NCI-H345 (cell line): ENCODE measurements at regions not wholly inside any gene's neighbourhood (a gene's known extent, or its start where the extent isn't known, plus 50 kb on each side); places are given as distances from the start of the nearest gene placed in this dataset.
"Not testable (repeated sequence)": the region's sequence is repeated elsewhere in the genome, so short reads cannot be mapped to it uniquely, and the experiment has no call there.

Experiments
- DNase-seq: peaks from one replicate; lab custom pipeline; 2025; lab: John Stamatoyannopoulos, UW

DNA sequence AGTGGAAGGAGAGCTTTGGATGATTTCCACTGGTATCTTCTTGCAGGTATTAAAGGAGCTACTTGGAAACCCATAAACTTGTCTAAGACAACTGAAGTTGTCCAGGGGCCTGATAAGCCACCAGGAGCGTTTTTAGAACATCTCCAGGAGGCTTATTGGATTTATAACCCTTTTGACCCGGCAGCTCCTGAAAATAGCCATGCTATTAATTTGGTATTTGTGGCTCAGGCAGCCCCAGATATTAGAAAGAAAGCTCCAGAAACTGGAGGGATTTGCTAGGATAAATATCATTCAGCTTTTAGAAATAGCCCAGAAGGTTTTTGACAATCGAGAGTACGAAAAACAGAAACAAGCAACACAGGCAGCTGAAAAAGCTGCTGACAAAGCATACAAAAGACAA, 461.0 kb upstream of the HTR1E start:
- DNase-seq, result no peak

- DNase-seq, result no peak
Measured at GRCh38 chr6:86474081-86474480, 463.2 kb upstream of the HTR1E start.

DNA sequence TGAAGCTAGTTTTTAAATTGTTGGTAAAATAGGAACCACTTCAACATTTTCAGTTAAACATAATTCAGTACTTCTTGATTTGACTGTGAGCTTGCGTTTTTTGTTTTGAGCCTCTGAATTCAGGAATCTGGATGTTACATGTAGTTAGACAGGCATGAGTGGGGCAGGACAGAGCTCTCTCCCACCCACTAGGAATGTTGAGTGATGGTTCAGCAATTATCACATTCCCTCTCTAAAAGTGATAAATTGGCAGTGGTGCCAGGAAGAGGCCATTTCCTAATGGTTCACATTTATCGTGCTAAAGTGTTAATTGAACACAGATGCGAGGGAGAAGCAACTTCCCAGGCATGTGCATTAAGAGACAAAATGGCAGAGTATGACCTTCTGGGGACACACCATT, 465.5 kb upstream of the HTR1E start:
- no peak for DNase-seq

DNA sequence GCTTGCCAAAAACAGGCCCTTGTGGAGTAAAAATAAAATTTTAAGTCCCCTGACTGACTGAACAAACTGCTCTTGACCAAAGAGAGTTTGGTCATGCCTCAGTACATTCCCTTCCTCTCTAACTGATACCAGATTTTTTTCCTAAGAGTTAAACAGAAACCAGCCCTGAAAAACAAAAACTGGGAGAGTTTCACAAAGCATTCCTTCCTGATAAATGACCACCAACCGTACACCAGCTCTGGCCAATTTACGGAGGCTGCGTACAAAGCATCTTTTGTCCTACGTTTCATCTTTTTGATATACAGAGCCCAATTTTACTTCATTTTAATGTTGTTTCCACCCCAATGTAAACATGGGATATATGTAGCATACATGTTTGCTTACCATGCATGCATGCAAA, 477.4 kb upstream of the HTR1E start:
- no peak for DNase-seq

- DNase-seq, result no peak
Measured at GRCh38 chr6:86456821-86457220, 480.5 kb upstream of the HTR1E start.

GRCh38 chr6:86453232-86453631, 484.1 kb upstream of the HTR1E start:
- no peak for DNase-seq

- no peak for DNase-seq
Measured at GRCh38 chr6:86448398-86448797, 488.9 kb upstream of the HTR1E start.

DNA sequence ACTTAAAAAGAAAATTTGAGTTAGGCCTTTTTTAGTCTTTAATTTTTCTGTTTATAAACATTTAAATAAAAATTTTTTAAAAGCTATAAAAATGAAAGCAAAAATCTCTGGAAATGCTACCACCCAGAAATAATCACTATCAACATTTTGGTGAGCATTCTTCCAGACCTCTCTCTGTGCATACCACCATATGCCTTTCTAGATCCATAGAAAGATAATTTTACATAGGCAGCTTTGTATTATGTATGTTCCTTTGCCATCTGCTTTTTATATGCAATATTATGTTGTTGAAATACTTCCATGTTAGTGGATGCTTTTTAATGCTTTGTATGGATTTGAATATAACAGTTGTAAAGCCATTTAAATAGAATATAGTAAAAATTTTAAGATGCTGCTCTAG, 496.7 kb upstream of the HTR1E start:
- DNase-seq, result no peak

DNA sequence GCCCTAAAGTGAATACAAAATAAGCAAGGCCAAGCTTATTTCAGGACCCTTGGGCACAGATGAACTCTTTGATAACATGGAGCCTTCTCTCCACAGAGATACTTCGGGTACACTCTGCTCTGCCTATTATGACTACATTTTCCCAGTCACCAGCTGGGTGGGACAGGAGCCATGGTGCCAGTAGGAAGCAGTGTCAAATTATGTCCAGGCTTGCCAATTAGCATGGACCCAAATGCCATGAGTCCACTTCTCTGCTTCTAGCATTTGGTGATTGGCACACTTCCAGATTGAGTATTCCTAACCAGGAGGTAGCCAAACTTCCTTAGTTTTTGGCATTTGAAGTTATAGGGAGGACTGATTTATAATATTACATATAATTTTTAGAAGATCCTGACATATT, 513.8 kb upstream of the HTR1E start:
- no peak for DNase-seq

- DNase-seq, result no peak
Measured at GRCh38 chr6:86412057-86412456, 525.3 kb upstream of the HTR1E start.

- DNase-seq, result no peak
Measured at GRCh38 chr6:86407128-86407527, 530.2 kb upstream of the HTR1E start.

GRCh38 chr6:86392850-86393249, 544.5 kb upstream of the HTR1E start:
- DNase-seq, result not testable (repeated sequence)

GRCh38 chr6:86380571-86381125, 556.7 kb upstream of the HTR1E start:
- DNase-seq, result no peak

- no peak for DNase-seq
Measured at GRCh38 chr6:86357877-86358276, 579.5 kb upstream of the HTR1E start.

DNA sequence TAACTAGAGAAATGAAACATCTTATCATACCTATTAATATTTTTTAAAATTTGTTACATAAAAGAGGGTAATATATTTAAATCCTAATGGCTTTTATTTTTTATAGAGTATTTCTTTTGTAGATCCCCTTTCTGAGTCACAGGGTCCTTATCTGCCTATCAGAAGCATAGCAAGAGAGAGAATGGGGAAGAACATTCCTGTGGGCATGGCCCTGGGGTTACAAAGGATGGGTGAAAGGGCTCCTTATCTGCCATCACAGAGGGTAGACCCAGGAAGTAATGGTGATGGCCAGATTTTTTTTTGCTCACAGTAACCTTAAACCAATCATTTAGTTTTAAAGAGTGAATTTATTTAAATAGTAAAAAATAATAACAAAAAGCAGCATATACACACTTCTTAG, 582.1 kb upstream of the HTR1E start:
- no peak for DNase-seq

GRCh38 chr6:86331919-86332318, 605.4 kb upstream of the HTR1E start:
- DNase-seq, result no peak

- no peak for DNase-seq
Measured at GRCh38 chr6:86331265-86331840, 606.0 kb upstream of the HTR1E start.

- DNase-seq, result no peak
Measured at GRCh38 chr6:86306210-86306609, 631.1 kb upstream of the HTR1E start.

DNA sequence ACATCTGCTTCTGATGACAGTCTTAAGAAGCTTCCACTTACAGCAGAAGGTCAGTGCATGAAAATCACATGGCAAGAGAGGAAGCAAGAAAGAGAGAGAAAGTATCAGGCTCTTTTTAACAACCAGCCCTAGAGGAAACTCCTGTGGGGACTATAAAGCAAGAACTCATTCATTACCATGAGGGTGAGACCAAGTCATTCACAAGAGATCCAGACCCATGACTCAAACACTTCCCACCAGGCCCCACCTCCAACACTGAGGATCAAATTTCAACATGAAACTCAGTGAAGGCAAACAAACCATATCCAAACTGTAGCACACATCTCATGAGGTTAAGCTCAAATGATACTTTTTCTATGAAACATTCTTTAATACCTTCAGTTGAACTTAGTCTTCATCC, 643.2 kb upstream of the SYNCRIP start:
- no peak for DNase-seq

- DNase-seq, result not testable (repeated sequence)
Measured at GRCh38 chr6:86284809-86285480, 642.3 kb upstream of the SYNCRIP start.

- DNase-seq, result not testable (repeated sequence)
Measured at GRCh38 chr6:86283596-86283995, 640.9 kb upstream of the SYNCRIP start.

DNA sequence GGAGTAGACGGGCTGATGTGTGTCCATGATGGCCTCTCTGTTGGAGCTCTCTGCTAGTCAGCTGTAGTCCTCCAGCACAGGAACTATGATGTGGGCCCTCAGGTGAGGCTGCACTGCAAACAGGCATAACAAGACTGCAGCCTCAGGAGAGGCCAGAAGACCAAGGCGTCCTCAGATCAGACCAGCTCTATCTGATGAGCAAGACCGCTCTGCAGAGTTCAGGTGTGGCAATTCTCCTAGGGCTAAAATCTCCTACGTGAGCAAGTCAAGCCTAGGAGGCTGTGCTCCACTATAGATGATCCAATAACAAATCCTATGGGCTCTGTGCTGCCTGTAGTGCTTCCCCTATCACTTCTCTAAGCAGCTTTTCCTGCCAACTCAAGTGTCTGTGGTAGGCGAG, 633.4 kb upstream of the SYNCRIP start:
- DNase-seq, result no peak

GRCh38 chr6:86273936-86274335, 631.2 kb upstream of the SYNCRIP start:
- DNase-seq, result no peak
